VCaP (cell line): ENCODE measurements at regions not wholly inside any gene's neighbourhood (a gene's known extent, or its start where the extent isn't known, plus 50 kb on each side); places are given as distances from the start of the nearest gene placed in this dataset.

ENCODE experiments used
- H3K27ac ChIP-seq: fragments of 450-650 bp; 2 replicates; pipeline ENCODE4 v1.5.1; 2017
- CTCF ChIP-seq: fragments of 450-650 bp; conservative IDR thresholded peaks from 2 replicates; pipeline ENCODE4 v1.5.1; 2017; ENCODE audit warnings: mild to moderate bottlenecking, moderate library complexity

DNA sequence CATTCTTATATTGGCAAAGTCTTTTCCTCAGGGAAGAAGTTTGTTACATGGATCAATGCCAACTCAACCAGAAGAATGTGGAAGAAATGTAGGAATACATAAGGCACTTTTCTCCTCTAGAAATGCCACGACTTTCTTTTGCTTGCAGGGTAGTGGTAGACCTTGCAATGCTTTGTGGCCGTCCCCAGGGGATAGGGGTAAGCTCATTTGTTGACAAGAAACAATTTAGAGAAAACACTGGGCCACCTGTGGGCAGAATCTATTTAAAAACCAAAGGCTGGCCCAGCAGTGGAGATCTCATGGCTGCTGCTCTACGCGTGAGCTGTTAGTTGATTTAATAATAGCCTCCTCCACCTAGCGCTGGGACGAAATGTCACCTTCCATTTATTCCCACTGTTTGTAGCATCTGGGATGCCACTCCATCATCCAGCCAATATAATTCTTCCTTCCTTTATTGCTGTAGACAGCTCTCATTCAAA lies 64.6 kb upstream of the PFN2 start:
- TF ChIP-seq CTCF = no peak
- no peak overlapping the region for H3K27ac ChIP-seq

DNA sequence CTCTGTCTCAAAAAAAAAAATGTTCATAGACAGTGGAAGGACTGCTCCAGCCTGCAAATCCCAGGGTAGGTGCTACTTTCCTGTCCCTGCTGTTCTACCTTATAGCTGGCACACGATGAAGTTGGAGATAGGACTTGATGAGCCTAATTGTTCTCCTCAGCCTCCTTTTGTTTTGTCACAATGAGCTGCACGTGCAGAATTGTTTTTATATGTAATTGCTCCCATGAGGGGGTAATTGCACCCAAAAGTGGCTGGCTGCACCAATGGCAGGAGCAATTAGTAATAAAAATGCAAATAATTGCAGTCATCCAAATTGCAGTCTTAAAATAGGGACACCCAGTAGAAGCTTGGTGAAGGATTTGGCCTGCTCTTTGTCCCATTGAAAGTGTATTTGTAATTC lies 63.0 kb upstream of the PFN2 start:
- no peak for TF ChIP-seq CTCF
- H3K27ac ChIP-seq = no peak overlapping the region

- no peak overlapping the region for H3K27ac ChIP-seq
- TF ChIP-seq CTCF = no peak
Measured at GRCh38 chr3:150030841-150031240, 60.1 kb upstream of the PFN2 start.

DNA sequence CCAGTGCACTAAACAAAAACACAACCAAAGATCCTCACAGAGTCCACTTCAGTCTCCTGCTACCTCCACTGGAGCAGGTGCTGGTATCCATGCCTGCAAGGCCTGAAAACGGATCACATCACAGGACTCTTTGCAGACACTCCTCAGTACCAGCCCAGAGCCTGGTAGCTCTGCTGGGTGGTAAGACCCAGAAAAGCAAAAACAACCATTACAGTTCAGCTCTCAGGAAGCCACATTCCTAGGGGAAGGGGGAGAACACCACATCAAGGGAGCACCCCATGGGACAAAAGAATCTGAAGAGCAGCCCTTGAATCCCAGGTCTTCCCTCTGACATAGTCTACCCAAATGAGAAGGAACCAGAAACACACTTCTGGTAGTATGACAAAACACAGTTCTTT lies 52.5 kb upstream of the PFN2 start:
- TF ChIP-seq CTCF = no peak

GRCh38 chr3:150022381-150023238 lies 51.9 kb upstream of the PFN2 start:
- no peak for TF ChIP-seq CTCF
- H3K27ac ChIP-seq = no peak overlapping the region

More for the DNA sequence above, 52.5 kb upstream of the PFN2 start:
- H3K27ac ChIP-seq = no peak overlapping the region

DNA sequence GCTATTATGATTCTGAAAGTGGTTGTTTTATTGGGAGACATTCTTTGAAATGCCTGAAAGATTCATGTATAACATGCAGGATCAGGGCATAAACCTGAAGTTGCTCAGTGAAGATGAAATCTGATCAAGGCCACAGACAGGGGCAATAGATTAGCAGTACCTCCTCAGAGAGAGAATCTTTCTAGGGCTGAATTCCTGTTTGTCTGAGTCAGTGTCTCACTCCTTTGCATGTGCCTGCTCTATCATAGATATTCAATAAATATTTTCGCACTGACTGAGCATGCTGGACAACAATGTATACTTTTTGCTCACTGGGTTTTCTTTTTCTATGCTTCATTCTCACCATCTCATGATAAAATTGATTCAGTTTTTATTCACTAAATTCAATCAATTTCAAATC lies 49.8 kb upstream of the PFN2 start:
- H3K27ac ChIP-seq = no peak overlapping the region

More for the DNA sequence above, 49.8 kb upstream of the PFN2 start:
- TF ChIP-seq CTCF = no peak
